ENCODE measurements at regions not wholly inside any gene's neighbourhood (a gene's known extent, or its start where the extent isn't known, plus 50 kb on each side); places are given as distances from the start of the nearest gene placed in this dataset.

GRCh38 chr14:22502007-22502406 lies 87.0 kb downstream of the DAD1 start:
- no peak for TF ChIP-seq CTCF (IDR thresholded peaks at IDR 0.05; ENCODE audit: extremely low read depth, insufficient read depth, missing control alignments)
- in situ Hi-C loops (cut with MboI; ENCODE audit: low pct_unique_long_range_greater_than_20kb, low sequenced_read_pairs, unreplicated experiment): no loop called here
- no peak for DNase-seq (ENCODE audit: low spot score)

DNA sequence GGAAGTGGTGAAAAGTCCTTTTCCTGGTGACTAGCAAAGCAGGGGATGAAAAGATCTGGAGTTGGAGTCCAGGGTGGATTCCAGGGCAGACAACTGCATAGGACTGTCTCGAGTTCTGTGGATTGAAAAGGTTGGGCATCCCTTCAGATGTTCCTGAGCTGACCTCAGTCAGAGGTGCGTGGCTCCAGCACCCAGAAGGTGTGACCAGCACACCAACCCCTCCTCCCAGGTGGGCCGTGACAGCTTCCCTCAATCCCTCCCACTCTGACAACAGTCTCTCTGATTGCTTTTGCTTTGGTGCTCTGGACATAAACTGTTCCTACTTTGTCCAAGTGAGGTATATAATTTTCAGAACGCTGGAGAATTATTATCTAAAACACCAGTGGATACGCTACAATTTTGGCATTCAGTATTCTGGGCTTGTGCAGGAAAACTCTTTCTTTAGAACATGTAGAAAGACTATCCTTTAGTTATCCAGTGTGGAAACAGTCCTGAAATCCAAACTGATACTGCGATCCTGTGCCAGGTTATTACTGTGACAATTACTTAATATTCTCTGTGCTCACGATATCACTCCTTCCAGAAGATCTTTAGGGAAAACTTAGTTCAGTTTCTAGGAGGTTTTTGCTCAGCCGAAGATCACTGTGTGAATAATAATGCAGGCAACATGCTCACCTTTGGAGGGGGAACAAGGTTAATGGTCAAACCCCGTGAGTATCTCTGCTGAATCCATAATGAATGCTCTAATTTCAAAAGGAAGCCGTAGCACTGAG lies 87.9 kb downstream of the DAD1 start:
- in situ Hi-C loops (cut with MboI; ENCODE audit: low pct_unique_long_range_greater_than_20kb, low sequenced_read_pairs, unreplicated experiment): no loop called here
- no peak for DNase-seq (ENCODE audit: low spot score)
- no peak for TF ChIP-seq CTCF (IDR thresholded peaks at IDR 0.05; ENCODE audit: extremely low read depth, insufficient read depth, missing control alignments)

DNA sequence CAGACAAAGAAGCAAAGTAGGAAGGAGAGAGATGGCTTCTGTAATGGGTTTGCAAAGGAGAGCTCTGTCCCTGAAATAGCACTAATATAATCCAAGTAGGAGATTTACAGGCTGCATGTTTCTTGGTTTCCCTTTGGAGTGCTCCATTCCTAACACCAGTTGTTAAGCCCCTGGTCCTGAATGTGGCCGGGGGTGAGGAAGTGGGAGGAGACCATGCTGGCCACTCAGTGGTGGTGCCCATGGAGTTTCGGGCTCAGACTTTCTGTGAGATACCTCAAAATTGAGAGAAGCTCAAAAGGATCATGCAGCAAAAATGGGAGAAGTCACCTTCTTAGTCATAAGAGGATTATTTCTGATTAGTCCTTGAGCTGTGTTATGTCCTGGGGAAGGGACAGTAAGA lies 88.5 kb downstream of the DAD1 start:
- DNase-seq (ENCODE audit: low spot score): no peak
- in situ Hi-C loops (cut with MboI; ENCODE audit: low pct_unique_long_range_greater_than_20kb, low sequenced_read_pairs, unreplicated experiment): no loop called here
- no peak for TF ChIP-seq CTCF (IDR thresholded peaks at IDR 0.05; ENCODE audit: extremely low read depth, insufficient read depth, missing control alignments)

DNA sequence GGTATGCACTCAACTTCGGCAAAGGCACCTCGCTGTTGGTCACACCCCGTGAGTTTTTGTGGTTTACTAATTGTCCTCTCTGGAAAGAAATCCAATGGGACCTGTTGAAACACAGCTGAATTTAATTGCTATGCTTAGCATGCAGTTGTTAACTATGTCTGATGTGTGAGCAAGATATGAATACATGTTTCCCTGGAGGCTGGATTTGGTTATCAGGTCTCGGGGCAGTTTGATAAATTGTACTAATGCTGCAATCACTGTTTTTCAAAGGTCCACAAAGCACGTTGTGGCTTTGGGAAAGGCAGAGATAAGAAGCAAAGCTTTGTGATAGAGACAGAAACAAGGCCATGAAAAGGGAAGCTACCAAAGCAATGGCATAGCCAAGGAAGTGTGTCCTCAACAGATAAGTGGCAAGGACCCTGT lies 91.3 kb downstream of the DAD1 start:
- in situ Hi-C loops (cut with MboI; ENCODE audit: low pct_unique_long_range_greater_than_20kb, low sequenced_read_pairs, unreplicated experiment): no loop called here
- no peak for TF ChIP-seq CTCF (IDR thresholded peaks at IDR 0.05; ENCODE audit: extremely low read depth, insufficient read depth, missing control alignments)
- DNase-seq (ENCODE audit: low spot score): no peak

- in situ Hi-C loops (cut with MboI; ENCODE audit: low pct_unique_long_range_greater_than_20kb, low sequenced_read_pairs, unreplicated experiment): no loop called here
- no peak for DNase-seq (ENCODE audit: low spot score)
- no peak for TF ChIP-seq CTCF (IDR thresholded peaks at IDR 0.05; ENCODE audit: extremely low read depth, insufficient read depth, missing control alignments)
These were observed 91.9 kb downstream of the DAD1 start for GRCh38 chr14:22497144-22497423.

- no peak for DNase-seq (ENCODE audit: low spot score)
- in situ Hi-C loops (cut with MboI; ENCODE audit: low pct_unique_long_range_greater_than_20kb, low sequenced_read_pairs, unreplicated experiment): no loop called here
- peak; percentile 33 for TF ChIP-seq CTCF (IDR thresholded peaks at IDR 0.05; ENCODE audit: extremely low read depth, insufficient read depth, missing control alignments)
These were observed 94.4 kb downstream of the DAD1 start for GRCh38 chr14:22494486-22495135.

Measured in GM13977 (cell line).